K562 (cell line): ENCODE measurements at regions not wholly inside any gene's neighbourhood (a gene's known extent, or its start where the extent isn't known, plus 50 kb on each side); places are given as distances from the start of the nearest gene placed in this dataset.

Source experiments
- AFF1 ChIP-seq, 2 experiments: fragments of 450-650 bp; IDR thresholded peaks; 2 replicates each; pipeline ENCODE4 v1.6.1; 2018; ENCODE audit warnings: mild to moderate bottlenecking in 2 of 2, low read depth in 1 of 2; ENCODE audit not compliant: partially characterized antibody in 2 of 2
- BRD4 ChIP-seq: fragments of 200-600 bp; sonication (generic); IDR thresholded peaks from 2 replicates; pipeline ENCODE4 v1.6.1; 2017; ENCODE audit warnings: inconsistent platforms
- CBX1 ChIP-seq: sonication (generic); IDR thresholded peaks from 2 replicates; pipeline ENCODE4 v1.6.1; 2016; ENCODE audit warnings: antibody characterized with exemption, low read depth, mild to moderate bottlenecking
- EHMT2 ChIP-seq: fragments of 450-650 bp; IDR thresholded peaks from 2 replicates; pipeline ENCODE4 v1.6.1; 2018; ENCODE audit warnings: antibody characterized with exemption
- HDGF ChIP-seq: fragments of 450-650 bp; IDR thresholded peaks from 2 replicates; pipeline ENCODE4 v1.6.1; 2016
- IRF1 ChIP-seq: sonication (generic); formaldehyde crosslinking; IDR thresholded peaks from 2 replicates; pipeline ENCODE4 v1.8.0; 2022; ENCODE audit warnings: missing genetic modification reagents, mild to moderate bottlenecking, borderline replicate concordance
- MCM2 ChIP-seq: fragments of 450-650 bp; IDR thresholded peaks from 2 replicates; pipeline ENCODE4 v1.6.1; 2017; ENCODE audit warnings: low read depth, mild to moderate bottlenecking
- NKRF ChIP-seq: fragments of 450-650 bp; IDR thresholded peaks from 2 replicates; pipeline ENCODE4 v1.6.1; 2016; ENCODE audit warnings: borderline replicate concordance
- NR0B1 ChIP-seq: fragments of 450-650 bp; IDR thresholded peaks from one replicate; pipeline ENCODE4 v1.6.1; 2018; ENCODE audit warnings: mild to moderate bottlenecking, moderate library complexity; ENCODE audit not compliant: partially characterized antibody
- TBL1XR1 ChIP-seq, 2 experiments: IDR thresholded peaks; 2 replicates each; pipeline ENCODE4 v1.6.1; 2012; ENCODE audit warnings: improper control_type of control experiment in 2 of 2, low read length in 2 of 2, mild to moderate bottlenecking in 1 of 2
- TCF3 ChIP-seq: sonication (generic); formaldehyde crosslinking; IDR thresholded peaks from 2 replicates; pipeline ENCODE4 v1.4.0; 2020; ENCODE audit warnings: mild to moderate bottlenecking, missing genetic modification reagents
- THAP7 ChIP-seq: fragments of 250-450 bp; sonication (Bioruptor Pico); IDR thresholded peaks from 2 replicates; pipeline ENCODE4 v1.5.0; 2021
- ZFPM2 ChIP-seq: fragments of 250-450 bp; sonication (Bioruptor Pico); IDR thresholded peaks from 2 replicates; pipeline ENCODE4 v1.5.1; 2022; ENCODE audit warnings: mild to moderate bottlenecking
- ZNF280A ChIP-seq: fragments of 450-650 bp; IDR thresholded peaks from 2 replicates; pipeline ENCODE4 v1.6.1; 2018; ENCODE audit warnings: mild to moderate bottlenecking, low read depth; ENCODE audit not compliant: partially characterized antibody
- ZNF57 ChIP-seq: fragments of 450-650 bp; formaldehyde crosslinking; IDR thresholded peaks from 2 replicates; pipeline ENCODE4 v1.4.0; 2020; ENCODE audit warnings: mild to moderate bottlenecking, moderate library complexity
- ZNF655 ChIP-seq: fragments of 250-450 bp; sonication (Bioruptor Pico); IDR thresholded peaks from 2 replicates; pipeline ENCODE4 v1.5.0; 2021
- ZNF699 ChIP-seq: fragments of 250-450 bp; sonication (Bioruptor Pico); IDR thresholded peaks from 2 replicates; pipeline ENCODE4 v1.8.0; 2021; ENCODE audit warnings: mild to moderate bottlenecking, moderate library complexity; ENCODE audit not compliant: insufficient replicate concordance

- TF ChIP-seq TCF3 (CRISPR knock-in tag) (no peak), THAP7 (no peak), BRD4 (no peak), ZNF655 (no peak), TBL1XR1 (IDR thresholded peaks at IDR 0.05; ENCODE audit: low read length in 2 of 2) (no peak), EHMT2 (0 out of 2 replicates have a peak, but pooled peaks have one; percentile 22), AFF1 (IDR thresholded peaks at IDR 0.05; ENCODE audit: low read depth in 1 of 2, partially characterized antibody in 2 of 2) (no peak), NR0B1 (no peak), ZNF280A (no peak), NKRF (no peak), HDGF (0 out of 2 replicates have a peak, but pooled peaks have one; percentile 47), IRF1 (CRISPR knock-in tag) (no peak), MCM2 (no peak), ZNF699 (CRISPR knock-in tag) (no peak), ZFPM2 (CRISPR knock-in tag) (no peak), ZNF57 (no peak), CBX1 (no peak)
Measured at GRCh38 chr7:106982415-106982814, 62.1 kb upstream of the PRKAR2B start (continued).
